Muscle layer of duodenum (tissue), 2 donors: ENCODE measurements at regions not wholly inside any gene's neighbourhood (a gene's known extent, or its start where the extent isn't known, plus 50 kb on each side); places are given as distances from the start of the nearest gene placed in this dataset.
"Not testable (repeated sequence)": the region's sequence is repeated elsewhere in the genome, so short reads cannot be mapped to it uniquely, and the experiment has no call there.

Experiments
- H3K27ac ChIP-seq: one replicate; pipeline ENCODE4 v1.7.0; 2013; ENCODE audit warnings: mild to moderate bottlenecking, low read length
- H3K27me3 ChIP-seq: one replicate; pipeline ENCODE4 v1.7.0; 2013; ENCODE audit warnings: low read depth, mild to moderate bottlenecking, control low read depth, low read length
- H3K36me3 ChIP-seq, 2 donors: one replicate each; pipeline ENCODE4 v1.7.0; 2013; ENCODE audit warnings: low read length in 2 of 2, control low read depth in 1 of 2, mild to moderate bottlenecking in 1 of 2; ENCODE audit not compliant: insufficient read depth in 2 of 2, control insufficient read depth in 1 of 2
- H3K4me1 ChIP-seq, 2 donors: one replicate each; pipeline ENCODE4 v1.7.0; 2013; ENCODE audit warnings: low read length in 2 of 2, mild to moderate bottlenecking in 2 of 2, control low read depth in 1 of 2, moderate library complexity in 1 of 2; ENCODE audit not compliant: insufficient read depth in 2 of 2, control insufficient read depth in 1 of 2
- H3K4me3 ChIP-seq, 2 donors: one replicate each; pipeline ENCODE4 v1.7.0; 2013; ENCODE audit warnings: low read length in 2 of 2, low read depth in 1 of 2, mild to moderate bottlenecking in 1 of 2
- H3K9me3 ChIP-seq, 2 donors: one replicate each; pipeline ENCODE4 v1.7.0; 2013; ENCODE audit warnings: low read length in 2 of 2, control low read depth in 1 of 2, mild to moderate bottlenecking in 1 of 2; ENCODE audit not compliant: control insufficient read depth in 1 of 2
- donor health status: healthy.

DNA sequence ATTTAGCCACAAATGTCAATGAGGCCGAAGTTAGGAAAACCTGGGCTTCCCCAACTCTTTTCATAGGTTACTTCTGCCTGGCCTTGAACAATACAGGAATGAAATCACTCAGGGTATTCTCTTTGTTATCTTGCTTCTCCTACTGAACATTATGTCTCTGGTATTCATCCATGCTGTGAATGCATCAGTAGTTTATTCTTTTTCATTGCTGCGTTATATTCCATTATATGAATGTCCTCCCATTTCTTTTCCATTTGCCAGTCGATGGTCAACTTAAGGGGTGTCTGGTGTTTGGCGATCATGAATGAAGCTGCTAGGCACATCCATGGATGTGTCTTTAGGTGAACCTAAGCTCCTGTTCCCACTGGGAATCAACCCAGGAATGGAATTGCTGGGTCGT, 128.3 kb downstream of the CRLF3 start:
- no peak overlapping the region for H3K27ac ChIP-seq
- H3K27me3 ChIP-seq = no peaks in the 10 kb centered on the region
- peaks cover 0 to 3% of the 10 kb centered on the region in 2 donors for H3K4me1 ChIP-seq
- H3K4me3 ChIP-seq = no peak overlapping the region
- no peaks in the 10 kb centered on the region for H3K36me3 ChIP-seq
- H3K9me3 ChIP-seq = peaks cover 0 to 2% of the 10 kb centered on the region in 2 donors

DNA sequence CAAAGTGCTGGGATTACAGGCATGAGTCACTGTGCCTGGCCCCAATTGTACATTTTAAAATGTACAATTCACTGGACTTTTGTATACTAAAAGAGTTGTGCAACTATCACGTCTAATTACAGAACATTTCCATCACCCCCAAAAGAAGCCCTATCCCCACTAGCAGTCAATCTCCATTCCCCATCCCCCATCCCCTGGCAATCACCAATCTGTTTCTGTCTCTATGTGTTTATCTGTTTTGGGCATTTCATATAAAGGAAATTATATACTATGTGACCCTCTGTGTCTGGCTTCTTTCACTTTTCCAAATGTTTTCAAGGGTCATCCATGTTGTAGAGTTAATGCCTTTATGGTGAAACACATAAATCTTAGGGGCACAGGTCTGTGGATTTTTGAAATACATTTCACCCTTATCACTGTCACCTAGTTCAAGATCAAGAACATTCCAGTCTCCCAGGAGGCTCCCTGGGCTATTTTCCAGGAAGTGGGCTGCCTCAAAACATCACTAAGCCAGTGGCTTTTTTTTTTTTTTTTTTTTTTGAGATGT, 129.2 kb downstream of the CRLF3 start:
- not testable (repeated sequence) for H3K27me3 ChIP-seq, H3K36me3 ChIP-seq, H3K9me3 ChIP-seq, H3K4me3 ChIP-seq, H3K27ac ChIP-seq, H3K4me1 ChIP-seq

GRCh38 chr17:30693772-30694171, 130.7 kb downstream of the CRLF3 start:
- H3K27ac ChIP-seq, H3K27me3 ChIP-seq, H3K36me3 ChIP-seq, H3K4me1 ChIP-seq, H3K9me3 ChIP-seq, H3K4me3 ChIP-seq: not testable (repeated sequence)

DNA sequence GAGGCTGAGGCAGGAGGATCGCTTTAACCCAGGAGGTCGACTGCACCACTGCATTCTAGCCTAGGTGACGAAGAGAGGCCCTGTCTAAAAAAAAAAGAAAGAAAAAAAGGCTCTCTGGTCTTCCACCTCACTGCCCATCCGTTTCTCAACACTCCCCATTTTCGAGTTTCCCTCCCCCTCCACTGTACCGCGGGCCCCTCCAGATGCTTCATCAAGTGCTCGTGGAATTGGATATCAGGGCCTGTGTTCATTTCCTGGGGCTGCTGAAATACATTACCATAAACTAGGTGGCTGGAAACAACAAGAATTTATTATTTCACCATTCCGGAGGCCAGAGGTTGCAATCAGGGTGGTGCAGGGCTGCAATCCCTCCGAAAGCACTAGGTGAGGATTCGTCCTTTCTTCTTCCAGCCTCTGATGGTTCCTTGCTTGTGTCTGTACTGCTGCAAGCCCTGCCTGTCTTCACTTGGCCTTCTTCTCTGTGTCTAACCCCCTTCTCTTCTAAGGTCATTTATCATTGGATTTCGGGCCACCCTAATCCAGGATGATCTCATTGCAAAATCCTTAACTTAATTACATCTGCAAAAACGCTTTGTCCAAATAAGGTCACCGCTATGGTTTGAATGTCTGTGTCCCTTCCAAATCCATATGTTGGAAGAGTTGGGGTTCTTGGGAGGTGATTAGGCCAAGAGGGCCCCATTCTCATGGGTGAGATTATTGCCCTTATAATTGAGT, 135.1 kb downstream of the CRLF3 start:
- H3K27me3 ChIP-seq, H3K9me3 ChIP-seq, H3K36me3 ChIP-seq, H3K4me3 ChIP-seq, H3K27ac ChIP-seq, H3K4me1 ChIP-seq: not testable (repeated sequence)

- not testable (repeated sequence) for H3K27ac ChIP-seq, H3K9me3 ChIP-seq, H3K27me3 ChIP-seq, H3K4me3 ChIP-seq, H3K4me1 ChIP-seq, H3K36me3 ChIP-seq
Observed at GRCh38 chr17:30686538-30687479, 137.7 kb downstream of the CRLF3 start.

- H3K9me3 ChIP-seq, H3K4me3 ChIP-seq, H3K27ac ChIP-seq, H3K4me1 ChIP-seq, H3K27me3 ChIP-seq, H3K36me3 ChIP-seq: not testable (repeated sequence)
Observed at GRCh38 chr17:30682280-30682679, 142.2 kb downstream of the CRLF3 start.

GRCh38 chr17:30680681-30681080, 143.8 kb downstream of the CRLF3 start:
- not testable (repeated sequence) for H3K36me3 ChIP-seq, H3K4me3 ChIP-seq, H3K27ac ChIP-seq, H3K27me3 ChIP-seq, H3K4me1 ChIP-seq
- H3K9me3 ChIP-seq = peaks cover 0 to 12% of the 10 kb centered on the region in 2 donors

- no peaks in the 10 kb centered on the region for H3K36me3 ChIP-seq
- H3K4me1 ChIP-seq = no peaks in the 10 kb centered on the region
- H3K4me3 ChIP-seq = no peak overlapping the region
- no peak overlapping the region for H3K27ac ChIP-seq
- no peaks in the 10 kb centered on the region for H3K27me3 ChIP-seq
- H3K9me3 ChIP-seq = peaks cover 0 to 12% of the 10 kb centered on the region in 2 donors
Observed at GRCh38 chr17:30677550-30678249, 146.8 kb downstream of the CRLF3 start.

GRCh38 chr17:30675777-30676492, 148.6 kb downstream of the CRLF3 start:
- not testable (repeated sequence) for H3K27ac ChIP-seq, H3K36me3 ChIP-seq, H3K27me3 ChIP-seq, H3K4me3 ChIP-seq, H3K4me1 ChIP-seq
- H3K9me3 ChIP-seq = peaks cover 0 to 12% of the 10 kb centered on the region in 2 donors

- H3K27me3 ChIP-seq, H3K36me3 ChIP-seq, H3K9me3 ChIP-seq, H3K4me1 ChIP-seq, H3K27ac ChIP-seq, H3K4me3 ChIP-seq: not testable (repeated sequence)
Observed at GRCh38 chr17:30669217-30669649, 155.3 kb downstream of the CRLF3 start.
